Fibroblast of mammary gland (primary cell): ENCODE measurements at regions not wholly inside any gene's neighbourhood (a gene's known extent, or its start where the extent isn't known, plus 50 kb on each side); places are given as distances from the start of the nearest gene placed in this dataset.

ENCODE experiments used
- DNase-seq: peaks from one replicate; pipeline ENCODE4 v3.0.0-alpha.2; 2010; ENCODE audit warnings: low read depth
- H3K4me3 ChIP-seq: 2 replicates; pipeline ENCODE4 v1.5.1; 2011; ENCODE audit warnings: low read depth, mild to moderate bottlenecking, low read length, moderate library complexity; ENCODE audit not compliant: control insufficient read depth
- CTCF ChIP-seq: conservative IDR thresholded peaks from 2 replicates; pipeline ENCODE4 v1.5.1; 2011; ENCODE audit warnings: low read depth, low read length, inconsistent platforms; ENCODE audit not compliant: control insufficient read depth, insufficient read depth

GRCh38 chr2:21267232-21267835 is 143.6 kb downstream of the TDRD15 start:
- no peak overlapping the region for H3K4me3 ChIP-seq
- no peak for TF ChIP-seq CTCF
- no peak for DNase-seq

GRCh38 chr2:21268197-21268877 is 144.6 kb downstream of the TDRD15 start:
- TF ChIP-seq CTCF: no peak
- no peak overlapping the region for H3K4me3 ChIP-seq
- DNase-seq: no peak

- TF ChIP-seq CTCF: no peak
- no peak overlapping the region for H3K4me3 ChIP-seq
- DNase-seq: no peak
Measured at GRCh38 chr2:21268878-21269224, 145.1 kb downstream of the TDRD15 start.

GRCh38 chr2:21269382-21269781 is 145.6 kb downstream of the TDRD15 start:
- H3K4me3 ChIP-seq: no peak overlapping the region
- no peak for DNase-seq
- TF ChIP-seq CTCF: no peak

GRCh38 chr2:21270083-21270491 is 146.3 kb downstream of the TDRD15 start:
- DNase-seq: no peak
- TF ChIP-seq CTCF: no peak
- no peak overlapping the region for H3K4me3 ChIP-seq

- TF ChIP-seq CTCF: no peak
- no peak overlapping the region for H3K4me3 ChIP-seq
- DNase-seq: no peak
Measured at GRCh38 chr2:21270708-21271122, 146.9 kb downstream of the TDRD15 start.
